Lower lobe of right lung (tissue), 2 donors: ENCODE measurements at regions not wholly inside any gene's neighbourhood (a gene's known extent, or its start where the extent isn't known, plus 50 kb on each side); places are given as distances from the start of the nearest gene placed in this dataset.

Experiments used
- ATAC-seq, 2 donors: fragments of 200-7000 bp; cut with Tn5 transposase; one replicate each; pipeline ENCODE4 v1.9.1; 2020 to 2022; ENCODE audit warnings: mild to moderate bottlenecking in 2 of 2, moderate library complexity in 2 of 2
- DNase-seq: peaks from one replicate; pipeline ENCODE4 v3.0.0-alpha.2; 2020
- H3K27ac ChIP-seq: fragments of 200-600 bp; one replicate; pipeline ENCODE4 v1.8.0; 2022
- H3K27me3 ChIP-seq: fragments of 200-600 bp; one replicate; pipeline ENCODE4 v1.8.0; 2022; ENCODE audit warnings: low read depth
- H3K36me3 ChIP-seq: fragments of 200-600 bp; one replicate; pipeline ENCODE4 v1.8.0; 2022; ENCODE audit warnings: mild to moderate bottlenecking
- H3K4me1 ChIP-seq: fragments of 200-600 bp; one replicate; pipeline ENCODE4 v1.8.0; 2022
- H3K4me3 ChIP-seq: fragments of 200-600 bp; one replicate; pipeline ENCODE4 v1.8.0; 2022; ENCODE audit warnings: mild to moderate bottlenecking
- H3K9me3 ChIP-seq: fragments of 200-600 bp; one replicate; pipeline ENCODE4 v1.8.0; 2022
- intact Hi-C: fragments of 100-400 bp; cut with DNase I; formaldehyde crosslinking; loops from one replicate; pipeline ENCODE4 v1.11.0; 2022
- TF ChIP-seq, protein P1 (sequence below): fragments of 200-600 bp; IDR thresholded peaks from one replicate; pipeline ENCODE4 v1.8.0; 2022; ENCODE audit warnings: antibody characterized with exemption, mild to moderate bottlenecking
- donor health status: DM: no; HTN: yes; CAD: no; lungs with severe emphysema.

DNA sequence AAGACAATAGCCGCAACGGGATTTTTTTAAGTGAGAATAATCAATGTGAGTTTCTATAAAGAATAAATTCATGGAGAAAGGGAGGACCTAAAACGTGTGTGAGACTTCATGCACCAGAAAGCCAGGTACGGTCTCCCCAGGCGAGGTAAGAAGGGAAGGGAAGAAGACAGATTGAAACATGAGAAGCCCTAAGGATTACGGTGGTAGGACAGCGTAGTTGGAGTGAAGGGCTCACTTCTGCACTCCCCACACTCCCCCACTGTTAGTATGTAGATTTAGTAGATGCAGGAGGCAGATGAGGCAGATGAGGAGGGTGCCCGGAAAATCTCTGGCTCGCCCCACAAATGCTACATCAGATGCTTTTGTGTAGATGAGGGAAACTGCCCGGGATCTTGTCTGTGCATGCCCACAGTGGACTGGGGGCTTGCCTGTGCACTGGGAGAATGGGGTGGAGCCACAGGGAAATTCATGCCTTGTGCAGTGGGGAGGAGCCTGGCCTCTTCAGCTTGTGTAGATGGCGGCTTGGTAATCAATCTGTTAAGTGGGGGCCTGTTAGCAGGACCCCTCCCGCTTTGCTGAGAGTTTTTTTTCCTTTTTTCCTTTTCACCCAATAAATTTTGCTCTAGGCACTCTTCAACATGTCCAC, 1544.5 kb upstream of the TENM3 start:
- Histone ChIP-seq H3K27me3 (no peaks in the 10 kb centered on the region), H3K4me3 (no peak overlapping the region), H3K36me3 (no peaks in the 10 kb centered on the region), H3K9me3 (no peaks in the 10 kb centered on the region), H3K27ac (no peak overlapping the region), H3K4me1 (no peaks in the 10 kb centered on the region)
- ATAC-seq, result no peak
- intact Hi-C loops, result no loop called here
- TF ChIP-seq, protein P1, sequence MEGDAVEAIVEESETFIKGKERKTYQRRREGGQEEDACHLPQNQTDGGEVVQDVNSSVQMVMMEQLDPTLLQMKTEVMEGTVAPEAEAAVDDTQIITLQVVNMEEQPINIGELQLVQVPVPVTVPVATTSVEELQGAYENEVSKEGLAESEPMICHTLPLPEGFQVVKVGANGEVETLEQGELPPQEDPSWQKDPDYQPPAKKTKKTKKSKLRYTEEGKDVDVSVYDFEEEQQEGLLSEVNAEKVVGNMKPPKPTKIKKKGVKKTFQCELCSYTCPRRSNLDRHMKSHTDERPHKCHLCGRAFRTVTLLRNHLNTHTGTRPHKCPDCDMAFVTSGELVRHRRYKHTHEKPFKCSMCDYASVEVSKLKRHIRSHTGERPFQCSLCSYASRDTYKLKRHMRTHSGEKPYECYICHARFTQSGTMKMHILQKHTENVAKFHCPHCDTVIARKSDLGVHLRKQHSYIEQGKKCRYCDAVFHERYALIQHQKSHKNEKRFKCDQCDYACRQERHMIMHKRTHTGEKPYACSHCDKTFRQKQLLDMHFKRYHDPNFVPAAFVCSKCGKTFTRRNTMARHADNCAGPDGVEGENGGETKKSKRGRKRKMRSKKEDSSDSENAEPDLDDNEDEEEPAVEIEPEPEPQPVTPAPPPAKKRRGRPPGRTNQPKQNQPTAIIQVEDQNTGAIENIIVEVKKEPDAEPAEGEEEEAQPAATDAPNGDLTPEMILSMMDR, result no peak
- DNase-seq, result no peak

DNA sequence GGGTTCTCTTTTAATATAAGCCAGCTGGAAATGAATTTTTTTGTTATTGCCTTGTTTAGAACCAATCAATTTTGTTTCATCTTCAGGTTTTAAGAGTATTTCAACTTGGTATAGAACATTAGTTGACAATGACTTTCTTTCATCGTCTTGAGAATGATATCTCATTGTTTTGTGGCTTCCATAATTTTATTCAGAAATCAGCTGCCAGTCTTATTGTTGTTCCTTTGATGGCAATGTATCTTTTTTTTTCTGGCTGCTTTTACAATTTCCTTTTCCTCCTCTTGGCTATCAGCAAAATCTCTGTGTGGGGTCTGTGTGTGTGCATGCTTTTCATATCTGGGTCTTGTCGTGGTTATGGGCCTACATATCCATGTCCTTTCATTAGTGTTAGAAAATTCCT, 1536.4 kb upstream of the TENM3 start:
- no peak for ATAC-seq
- intact Hi-C loops, result no loop called here

DNA sequence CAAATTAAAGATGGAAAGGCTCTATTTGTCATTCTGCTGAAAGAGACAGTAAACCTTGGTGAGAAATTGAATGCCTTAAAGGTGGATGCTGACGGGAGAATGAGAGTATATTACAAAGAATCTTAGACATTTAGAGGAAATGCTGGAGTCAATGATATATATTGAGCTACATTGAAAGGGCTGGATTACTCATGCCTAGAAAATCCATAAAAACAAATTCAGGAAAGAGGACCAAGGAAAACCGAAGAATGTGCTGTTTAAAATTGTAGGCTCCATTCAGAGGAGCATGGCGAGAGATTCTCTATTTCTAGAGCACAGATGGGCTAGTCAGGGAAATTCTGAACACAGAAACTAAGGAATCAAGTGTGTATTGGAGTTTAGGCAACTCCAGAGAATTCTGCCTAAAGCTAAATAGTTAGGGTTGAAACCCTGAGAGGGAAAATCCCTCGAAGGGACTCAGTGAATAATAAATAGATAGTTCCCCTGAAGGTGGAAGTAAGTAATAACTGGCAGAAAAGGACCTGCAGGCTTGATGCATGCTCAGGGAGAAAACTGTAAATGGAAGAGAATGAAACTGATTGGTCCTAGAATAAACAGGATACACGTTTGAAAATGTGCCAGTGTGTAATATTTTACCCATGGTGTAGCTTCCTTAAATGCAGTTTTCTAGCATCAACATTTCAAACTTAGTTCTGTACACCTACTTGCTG, 1532.4 kb upstream of the TENM3 start:
- H3K27me3 ChIP-seq, result no peaks in the 10 kb centered on the region
- TF ChIP-seq, protein P1, result no peak
- DNase-seq (no peak), ATAC-seq (no peak)
- no peak overlapping the region for H3K27ac ChIP-seq
- H3K36me3 ChIP-seq, result no peaks in the 10 kb centered on the region
- H3K4me3 ChIP-seq, result no peak overlapping the region
- no peaks in the 10 kb centered on the region for H3K9me3 ChIP-seq
- intact Hi-C loops, result no loop called here
- no peaks in the 10 kb centered on the region for H3K4me1 ChIP-seq

More for the DNA sequence above, 1536.4 kb upstream of the TENM3 start:
- Histone ChIP-seq H3K4me1 (no peaks in the 10 kb centered on the region), H3K27ac (no peak overlapping the region), H3K9me3 (no peaks in the 10 kb centered on the region), H3K4me3 (no peak overlapping the region), H3K27me3 (no peaks in the 10 kb centered on the region), H3K36me3 (no peaks in the 10 kb centered on the region)
- no peak for DNase-seq
- TF ChIP-seq, protein P1, result no peak

DNA sequence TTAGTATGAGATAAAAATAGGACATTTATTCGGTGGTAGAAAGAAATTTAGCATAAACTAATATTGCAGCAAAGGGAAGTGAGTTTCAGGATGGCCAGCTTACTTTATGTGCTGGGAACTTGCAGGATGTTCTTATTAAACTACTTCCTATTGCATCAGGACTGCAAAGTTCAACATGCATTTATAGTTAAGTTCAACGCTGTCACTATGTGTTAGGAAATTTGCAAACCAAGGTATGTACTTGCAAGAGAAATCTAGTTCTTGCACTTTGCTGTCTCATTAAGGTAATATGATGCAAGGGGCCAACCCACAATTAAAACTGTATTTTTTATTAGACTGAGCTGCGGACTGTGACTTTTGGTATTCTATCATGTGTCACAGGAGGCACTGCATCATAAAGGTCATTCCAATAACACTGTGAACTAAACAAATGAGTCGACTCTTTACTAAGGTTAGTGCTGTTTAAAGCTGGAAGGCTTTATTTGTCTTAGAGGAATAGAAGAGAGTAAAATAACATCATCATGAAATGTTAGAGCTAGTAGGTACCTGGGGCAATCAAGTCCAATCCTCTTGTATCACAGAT, 1525.7 kb upstream of the TENM3 start:
- intact Hi-C loops, result no loop called here

DNA sequence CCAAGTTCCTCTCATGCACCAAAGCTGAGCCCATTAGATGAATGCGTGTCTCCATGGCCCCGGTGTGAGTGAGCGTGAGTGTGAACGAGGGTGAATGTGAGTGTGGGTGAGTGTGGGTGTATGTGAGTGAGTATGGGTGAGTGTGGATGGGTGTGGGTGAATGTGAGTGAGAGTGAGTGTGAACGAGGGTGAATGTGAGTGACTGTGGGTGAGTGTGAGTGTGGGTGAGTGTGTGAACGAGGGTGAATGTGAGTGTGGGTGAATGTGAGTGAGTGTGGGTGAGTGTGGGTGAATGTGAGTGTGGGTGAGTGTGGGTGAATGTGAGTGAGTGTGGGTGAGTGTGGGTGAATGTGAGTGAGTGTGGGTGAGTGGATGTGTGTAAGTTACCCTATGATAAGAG, 1521.8 kb upstream of the TENM3 start:
- intact Hi-C loops, result no loop called here
- DNase-seq (no peak), ATAC-seq (no peak)
- TF ChIP-seq, protein P1, result no peak
- Histone ChIP-seq H3K9me3 (no peaks in the 10 kb centered on the region), H3K36me3 (no peaks in the 10 kb centered on the region), H3K27ac (no peak overlapping the region), H3K4me1 (no peaks in the 10 kb centered on the region), H3K4me3 (no peak overlapping the region), H3K27me3 (no peaks in the 10 kb centered on the region)

More for the DNA sequence above, 1525.7 kb upstream of the TENM3 start:
- ATAC-seq (no peak), DNase-seq (no peak)
- H3K4me3 ChIP-seq, result no peak overlapping the region
- no peaks in the 10 kb centered on the region for H3K4me1 ChIP-seq
- no peak overlapping the region for H3K27ac ChIP-seq
- H3K9me3 ChIP-seq, result no peaks in the 10 kb centered on the region
- no peaks in the 10 kb centered on the region for H3K36me3 ChIP-seq
- H3K27me3 ChIP-seq, result no peaks in the 10 kb centered on the region
- TF ChIP-seq, protein P1, result no peak
